Astrocyte (in vitro differentiated cells and primary cell): ENCODE measurements at regions not wholly inside any gene's neighbourhood (a gene's known extent, or its start where the extent isn't known, plus 50 kb on each side); places are given as distances from the start of the nearest gene placed in this dataset.

ENCODE experiments used
- EZH2 ChIP-seq: IDR thresholded peaks from 2 replicates; pipeline ENCODE4 v1.6.1; 2012; ENCODE audit warnings: mild to moderate bottlenecking, low read length, inconsistent platforms; ENCODE audit not compliant: insufficient read depth
- TF ChIP-seq, protein P1 (sequence below): IDR thresholded peaks from 2 replicates; pipeline ENCODE4 v1.5.1; 2011; ENCODE audit warnings: low read depth, mild to moderate bottlenecking, inconsistent platforms, low read length, moderate library complexity; ENCODE audit not compliant: insufficient read depth

GRCh38 chr6:6866656-6867403 is 240.9 kb upstream of the RREB1 start:
- TF ChIP-seq, protein P1, sequence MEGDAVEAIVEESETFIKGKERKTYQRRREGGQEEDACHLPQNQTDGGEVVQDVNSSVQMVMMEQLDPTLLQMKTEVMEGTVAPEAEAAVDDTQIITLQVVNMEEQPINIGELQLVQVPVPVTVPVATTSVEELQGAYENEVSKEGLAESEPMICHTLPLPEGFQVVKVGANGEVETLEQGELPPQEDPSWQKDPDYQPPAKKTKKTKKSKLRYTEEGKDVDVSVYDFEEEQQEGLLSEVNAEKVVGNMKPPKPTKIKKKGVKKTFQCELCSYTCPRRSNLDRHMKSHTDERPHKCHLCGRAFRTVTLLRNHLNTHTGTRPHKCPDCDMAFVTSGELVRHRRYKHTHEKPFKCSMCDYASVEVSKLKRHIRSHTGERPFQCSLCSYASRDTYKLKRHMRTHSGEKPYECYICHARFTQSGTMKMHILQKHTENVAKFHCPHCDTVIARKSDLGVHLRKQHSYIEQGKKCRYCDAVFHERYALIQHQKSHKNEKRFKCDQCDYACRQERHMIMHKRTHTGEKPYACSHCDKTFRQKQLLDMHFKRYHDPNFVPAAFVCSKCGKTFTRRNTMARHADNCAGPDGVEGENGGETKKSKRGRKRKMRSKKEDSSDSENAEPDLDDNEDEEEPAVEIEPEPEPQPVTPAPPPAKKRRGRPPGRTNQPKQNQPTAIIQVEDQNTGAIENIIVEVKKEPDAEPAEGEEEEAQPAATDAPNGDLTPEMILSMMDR, result no peak
- TF ChIP-seq EZH2, result no peak
